GM12891 (cell line): ENCODE measurements at regions not wholly inside any gene's neighbourhood (a gene's known extent, or its start where the extent isn't known, plus 50 kb on each side); places are given as distances from the start of the nearest gene placed in this dataset.

Experiments
- DNase-seq: peaks from one replicate; pipeline ENCODE4 v3.0.0; 2011; ENCODE audit warnings: low spot score; ENCODE audit not compliant: insufficient read length
- FAIRE-seq: peaks from 2 replicates; lab custom pipeline; 2011; peaks lifted over from hg19 to GRCh38; lab: Jason Lieb, UNC
- PAX5 ChIP-seq: IDR thresholded peaks from 2 replicates; pipeline ENCODE4 v1.6.1; 2011; ENCODE audit warnings: low read length, moderate library complexity, mild to moderate bottlenecking; ENCODE audit not compliant: insufficient read depth, severe bottlenecking
- POLR2A ChIP-seq: IDR thresholded peaks from 2 replicates; pipeline ENCODE4 v1.6.1; 2011; ENCODE audit warnings: low read depth, low read length, control low read depth
- POLR2AphosphoS5 ChIP-seq: IDR thresholded peaks from 2 replicates; pipeline ENCODE4 v1.6.1; 2011; ENCODE audit warnings: low read depth, low read length, control low read depth
- POU2F2 ChIP-seq: IDR thresholded peaks from 2 replicates; pipeline ENCODE4 v1.6.1; 2011; ENCODE audit warnings: low read depth, mild to moderate bottlenecking, control low read depth, low read length, moderate library complexity
- SPI1 ChIP-seq: IDR thresholded peaks from 2 replicates; pipeline ENCODE4 v1.6.1; 2011; ENCODE audit warnings: low read depth, low read length, control low read depth
- TAF1 ChIP-seq: IDR thresholded peaks from 2 replicates; pipeline ENCODE4 v1.6.1; 2011; ENCODE audit warnings: low read depth, low read length, control low read depth

- no peak for FAIRE-seq
- TF ChIP-seq POU2F2 (no peak), SPI1 (no peak), POLR2A (no peak), PAX5 (no peak), POLR2AphosphoS5 (no peak), TAF1 (no peak)
Observed at GRCh38 chr9:78448960-78449673, 152.2 kb downstream of the PSAT1 start.

DNA sequence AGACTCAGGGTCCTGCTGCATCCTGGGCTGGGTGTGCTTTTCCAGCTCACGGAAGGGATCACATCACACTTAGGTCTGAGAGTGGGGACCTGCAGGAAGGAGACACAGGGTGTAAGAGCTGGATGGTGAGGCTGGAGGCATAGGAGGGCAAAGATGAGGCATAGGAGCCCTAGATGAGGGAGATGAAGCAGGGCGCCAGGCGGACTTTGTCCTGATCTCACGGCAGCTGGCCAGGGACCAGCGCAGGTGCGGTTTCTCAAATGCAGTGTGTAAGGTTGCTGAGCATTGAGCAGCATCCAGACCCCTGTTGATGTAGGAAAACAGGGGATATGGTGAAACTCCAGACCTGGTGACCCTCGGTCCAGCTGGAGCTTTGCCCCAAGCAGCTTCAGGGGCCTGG is 156.5 kb downstream of the PSAT1 start:
- DNase-seq, result no peak

More at GRCh38 chr9:78448960-78449673, 152.2 kb downstream of the PSAT1 start:
- DNase-seq, result no peak

GRCh38 chr9:78462611-78463010 is 165.7 kb downstream of the PSAT1 start:
- DNase-seq, result no peak
- FAIRE-seq, result no peak
- TF ChIP-seq SPI1 (no peak), POLR2AphosphoS5 (no peak), PAX5 (no peak), TAF1 (no peak), POLR2A (no peak), POU2F2 (no peak)

More for the DNA sequence above, 156.5 kb downstream of the PSAT1 start:
- no peak for FAIRE-seq
- TF ChIP-seq POU2F2, result no peak
- TF ChIP-seq POLR2AphosphoS5, result no peak
- TF ChIP-seq PAX5, result no peak
- no peak for TF ChIP-seq TAF1
- TF ChIP-seq POLR2A, result no peak

DNA sequence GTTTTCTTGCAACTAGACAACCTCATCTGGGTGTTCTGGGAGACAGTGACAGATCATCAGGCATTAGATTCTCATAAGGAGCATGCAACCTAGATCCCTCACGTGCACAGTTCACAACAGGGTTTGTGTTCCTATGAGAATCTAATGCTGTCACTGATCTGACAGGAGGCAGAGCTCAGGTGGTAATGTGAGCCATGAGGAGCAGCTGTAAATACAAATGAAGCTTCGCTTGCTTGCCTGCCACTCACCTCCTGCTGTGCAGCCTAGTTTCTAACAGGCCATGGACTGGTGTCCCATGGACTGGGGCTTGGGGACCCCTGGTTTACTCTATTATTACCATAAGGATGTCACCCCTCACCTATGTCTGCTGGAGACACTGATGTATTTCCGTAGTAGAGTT is 166.8 kb downstream of the PSAT1 start:
- no peak for FAIRE-seq
- TF ChIP-seq POU2F2, result no peak
- TF ChIP-seq SPI1, result no peak
- TF ChIP-seq POLR2A, result no peak
- no peak for DNase-seq

DNA sequence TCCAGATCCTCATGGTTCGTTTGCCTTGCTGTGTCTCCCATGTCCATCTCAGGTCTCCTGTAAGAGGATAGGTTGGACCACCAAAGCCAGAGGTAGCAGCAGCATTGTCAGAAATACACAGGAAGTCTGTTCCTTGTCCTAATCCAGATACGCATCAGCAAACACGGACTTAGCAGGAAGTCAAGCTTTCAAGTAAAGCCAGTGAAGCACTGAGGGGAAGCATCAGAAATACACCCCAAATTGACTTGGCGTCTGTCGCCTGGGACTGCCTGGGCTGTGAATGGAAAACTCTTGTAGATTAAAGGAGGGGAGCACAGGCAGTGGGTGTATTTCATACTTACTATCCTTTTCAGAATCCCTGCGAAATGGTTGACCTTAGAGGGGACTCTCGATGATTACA is 171.3 kb downstream of the PSAT1 start:
- TF ChIP-seq POLR2AphosphoS5, result no peak
- no peak for TF ChIP-seq POLR2A
- no peak for TF ChIP-seq PAX5
- no peak for TF ChIP-seq SPI1
- TF ChIP-seq TAF1, result no peak
- no peak for TF ChIP-seq POU2F2
- FAIRE-seq (no peak), DNase-seq (no peak)

DNA sequence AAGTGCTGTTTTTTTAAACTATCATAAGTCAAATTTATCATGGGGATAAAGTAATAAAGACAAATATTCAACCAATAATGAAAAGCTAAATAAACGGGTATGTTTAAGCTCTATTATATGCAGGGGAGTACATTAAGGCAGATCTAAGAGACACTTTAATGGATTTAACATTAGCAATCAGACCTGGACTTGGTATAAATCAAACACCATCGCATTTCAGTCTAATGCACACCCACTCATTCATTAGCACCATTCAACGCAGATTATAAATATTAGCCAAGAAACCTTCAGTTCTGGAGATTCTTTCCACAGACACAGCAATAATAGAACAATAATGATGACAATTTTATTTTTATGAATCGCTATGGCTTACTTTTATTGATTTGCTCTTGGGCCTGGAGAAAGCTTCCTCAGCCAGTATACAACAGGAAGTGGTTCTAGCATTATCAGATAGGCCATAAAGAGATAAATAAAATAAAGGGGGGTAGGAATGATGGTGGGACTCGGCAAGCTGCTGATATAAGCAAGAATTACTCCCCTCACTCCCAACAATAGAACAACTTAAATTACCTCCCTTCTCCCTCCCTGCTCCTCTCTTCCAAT is 172.2 kb downstream of the PSAT1 start:
- TF ChIP-seq POLR2AphosphoS5 (no peak), SPI1 (no peak), PAX5 (no peak), POLR2A (no peak), POU2F2 (no peak), TAF1 (no peak)
- DNase-seq (no peak), FAIRE-seq (no peak)

DNA sequence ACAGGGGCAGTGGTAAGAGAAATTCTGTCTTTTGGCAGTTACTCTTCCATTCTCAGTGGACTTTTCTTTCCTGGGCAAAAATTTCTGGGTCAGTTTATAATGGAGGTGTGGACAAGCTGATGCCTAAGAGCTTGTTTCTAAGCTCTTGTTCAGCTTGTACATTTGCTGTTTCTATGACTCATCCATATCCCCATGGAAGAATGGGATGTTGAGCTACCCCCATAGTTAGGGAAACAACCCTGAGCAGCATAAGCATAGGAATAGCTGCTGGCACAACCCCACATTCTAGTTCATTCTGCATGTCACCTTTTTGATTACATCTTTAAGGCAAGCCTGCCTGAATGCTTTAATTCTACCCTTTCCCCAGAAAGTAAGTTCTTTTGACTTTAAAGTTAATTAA is 173.3 kb downstream of the PSAT1 start:
- TF ChIP-seq POU2F2 (no peak), POLR2A (no peak), SPI1 (no peak), POLR2AphosphoS5 (no peak), PAX5 (no peak), TAF1 (no peak)
- DNase-seq, result no peak

GRCh38 chr9:78470741-78471140 is 173.8 kb downstream of the PSAT1 start:
- no peak for TF ChIP-seq TAF1
- no peak for TF ChIP-seq SPI1
- no peak for TF ChIP-seq POU2F2
- TF ChIP-seq PAX5, result no peak
- no peak for TF ChIP-seq POLR2AphosphoS5
- TF ChIP-seq POLR2A, result no peak
- DNase-seq (no peak), FAIRE-seq (no peak)

More for the DNA sequence above, 173.3 kb downstream of the PSAT1 start:
- FAIRE-seq, result no peak

DNA sequence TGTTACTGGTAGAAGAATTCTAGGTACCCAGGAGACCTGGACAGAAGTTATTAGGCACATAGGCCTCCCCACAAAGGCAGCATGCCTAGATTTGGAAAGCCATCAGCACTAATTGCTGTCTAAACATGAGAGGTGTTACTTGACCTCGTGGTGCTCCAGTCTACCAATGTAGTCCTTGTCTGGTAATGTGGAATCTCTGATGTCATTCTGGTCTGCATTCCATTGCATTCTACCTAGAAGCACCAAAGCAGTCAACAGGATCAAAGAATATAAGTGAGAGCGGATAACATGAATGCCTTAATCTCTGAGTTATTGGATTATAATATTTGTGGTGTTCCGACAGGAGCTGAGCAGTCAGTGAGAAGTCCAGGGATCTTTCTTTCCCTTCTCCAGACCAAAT is 175.2 kb downstream of the PSAT1 start:
- TF ChIP-seq SPI1, result no peak
- TF ChIP-seq POLR2AphosphoS5, result no peak
- TF ChIP-seq POU2F2, result no peak
- no peak for TF ChIP-seq TAF1
- no peak for TF ChIP-seq PAX5
- no peak for TF ChIP-seq POLR2A
- FAIRE-seq (no peak), DNase-seq (no peak)

DNA sequence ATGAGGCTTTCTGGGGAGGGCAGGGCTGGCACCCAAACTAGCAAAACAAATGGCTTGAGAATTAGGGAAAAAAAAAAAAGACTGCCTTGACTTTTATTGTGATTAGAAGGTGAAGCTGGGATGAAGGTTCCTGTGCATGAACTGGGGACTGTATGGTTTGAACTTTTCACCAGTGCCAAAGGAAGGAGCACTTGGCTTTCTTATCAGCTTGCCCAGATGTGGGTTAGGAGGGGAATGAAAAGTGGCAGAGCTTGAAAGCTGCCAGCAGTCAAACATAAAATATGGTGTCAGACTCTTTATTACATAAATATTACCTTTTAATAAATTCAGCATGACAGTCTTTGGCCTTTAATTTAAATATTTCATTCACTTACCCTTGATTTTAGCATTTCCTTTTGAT is 182.5 kb downstream of the PSAT1 start:
- no peak for TF ChIP-seq TAF1
- no peak for TF ChIP-seq POU2F2
- no peak for TF ChIP-seq SPI1
- no peak for DNase-seq
- no peak for FAIRE-seq
